Activated CD8-positive, alpha-beta memory T cell treated with anti-CD3 and anti-CD28 coated beads, Interleukin-2, amount 50 U/mL, for 1 hour (primary cell): ENCODE measurements at regions not wholly inside any gene's neighbourhood (a gene's known extent, or its start where the extent isn't known, plus 50 kb on each side); places are given as distances from the start of the nearest gene placed in this dataset.
"Not testable (repeated sequence)": the region's sequence is repeated elsewhere in the genome, so short reads cannot be mapped to it uniquely, and the experiment has no call there.

Experiments
- DNase-seq: peaks from one replicate; pipeline ENCODE4 v3.0.0-alpha.2; 2020; ENCODE audit errors: extremely low read depth

- DNase-seq = no peak
These were observed 1701.2 kb upstream of the PCDH10 start for GRCh38 chr4:131447883-131448282.

GRCh38 chr4:131450572-131451209 is 1698.4 kb upstream of the PCDH10 start:
- no peak for DNase-seq

- DNase-seq = no peak
These were observed 1689.5 kb upstream of the PCDH10 start for GRCh38 chr4:131459430-131460101.

- no peak for DNase-seq
These were observed 1678.7 kb upstream of the PCDH10 start for GRCh38 chr4:131470360-131470759.

GRCh38 chr4:131488772-131489171 is 1660.3 kb upstream of the PCDH10 start:
- no peak for DNase-seq

- DNase-seq = not testable (repeated sequence)
These were observed 1652.9 kb upstream of the PCDH10 start for GRCh38 chr4:131496211-131496610.

- no peak for DNase-seq
These were observed 1649.8 kb upstream of the PCDH10 start for GRCh38 chr4:131499141-131499873.

- DNase-seq = no peak
These were observed 1639.6 kb upstream of the PCDH10 start for GRCh38 chr4:131509521-131509920.

GRCh38 chr4:131526686-131527085 is 1622.4 kb upstream of the PCDH10 start:
- DNase-seq = no peak

GRCh38 chr4:131531087-131531486 is 1618.0 kb upstream of the PCDH10 start:
- no peak for DNase-seq

- DNase-seq = no peak
These were observed 1614.0 kb upstream of the PCDH10 start for GRCh38 chr4:131534944-131535645.

- no peak for DNase-seq
These were observed 1608.8 kb upstream of the PCDH10 start for GRCh38 chr4:131540256-131540655.

- DNase-seq = no peak
These were observed 1601.5 kb upstream of the PCDH10 start for GRCh38 chr4:131547506-131547981.

- no peak for DNase-seq
These were observed 1597.8 kb upstream of the PCDH10 start for GRCh38 chr4:131551306-131551705.

- no peak for DNase-seq
These were observed 1583.1 kb upstream of the PCDH10 start for GRCh38 chr4:131566026-131566425.

- DNase-seq = no peak
These were observed 1564.5 kb upstream of the PCDH10 start for GRCh38 chr4:131584587-131584986.

- no peak for DNase-seq
These were observed 1554.0 kb upstream of the PCDH10 start for GRCh38 chr4:131595140-131595539.

GRCh38 chr4:131603705-131604104 is 1545.4 kb upstream of the PCDH10 start:
- DNase-seq = no peak

- no peak for DNase-seq
These were observed 1540.1 kb upstream of the PCDH10 start for GRCh38 chr4:131609039-131609438.

- DNase-seq = not testable (repeated sequence)
These were observed 1538.6 kb upstream of the PCDH10 start for GRCh38 chr4:131610517-131610916.

GRCh38 chr4:131613086-131613823 is 1535.8 kb upstream of the PCDH10 start:
- DNase-seq = no peak
